ENCODE measurements at regions not wholly inside any gene's neighbourhood (a gene's known extent, or its start where the extent isn't known, plus 50 kb on each side); places are given as distances from the start of the nearest gene placed in this dataset.
A peak's percentile ranks its signal among the peaks of the same experiment; 100 is the strongest.

GRCh38 chr17:77282524-77283515, 142.1 kb downstream of the SEC14L1 start:
- no peaks in the 10 kb centered on the region; the same call in none of the 2 replicates for H3K36me3 ChIP-seq (ENCODE audit: control insufficient read depth, insufficient read depth, low read length)
- DNase-seq (ENCODE audit: extremely low read depth, insufficient read length): no peak
- no peak for TF ChIP-seq CTCF (IDR thresholded peaks at IDR 0.05; ENCODE audit: insufficient read depth, low read length, poor library complexity, severe bottlenecking)
- peak overlapping the region; percentile 84 for H3K4me3 ChIP-seq (replicated peaks; ENCODE audit: low read depth, low read length)
- H3K27me3 ChIP-seq (replicated peaks; ENCODE audit: control insufficient read depth, insufficient read depth, low read length): no peaks in the 10 kb centered on the region

GRCh38 chr17:77284023-77284617, 143.4 kb downstream of the SEC14L1 start:
- no peaks in the 10 kb centered on the region for H3K27me3 ChIP-seq (replicated peaks; ENCODE audit: control insufficient read depth, insufficient read depth, low read length)
- no peak for DNase-seq (ENCODE audit: extremely low read depth, insufficient read length)
- no peak for TF ChIP-seq CTCF (IDR thresholded peaks at IDR 0.05; ENCODE audit: insufficient read depth, low read length, poor library complexity, severe bottlenecking)
- H3K36me3 ChIP-seq (ENCODE audit: control insufficient read depth, insufficient read depth, low read length): no peaks in the 10 kb centered on the region; the same call in none of the 2 replicates
- no peak overlapping the region for H3K4me3 ChIP-seq (replicated peaks; ENCODE audit: low read depth, low read length)

- Histone ChIP-seq H3K4me3 (replicated peaks; ENCODE audit: low read depth, low read length) (no peak overlapping the region), H3K36me3 (ENCODE audit: control insufficient read depth, insufficient read depth, low read length) (no peaks in the 10 kb centered on the region; the same call in none of the 2 replicates), H3K27me3 (replicated peaks; ENCODE audit: control insufficient read depth, insufficient read depth, low read length) (no peaks in the 10 kb centered on the region)
- DNase-seq (ENCODE audit: extremely low read depth, insufficient read length): no peak
- TF ChIP-seq CTCF (IDR thresholded peaks at IDR 0.05; ENCODE audit: insufficient read depth, low read length, poor library complexity, severe bottlenecking): no peak
These were observed 145.0 kb downstream of the SEC14L1 start for GRCh38 chr17:77285594-77286390.

GRCh38 chr17:77286391-77286640, 145.5 kb downstream of the SEC14L1 start:
- H3K36me3 ChIP-seq (ENCODE audit: control insufficient read depth, insufficient read depth, low read length): no peaks in the 10 kb centered on the region; the same call in none of the 2 replicates
- H3K4me3 ChIP-seq (replicated peaks; ENCODE audit: low read depth, low read length): no peak overlapping the region
- no peak for DNase-seq (ENCODE audit: extremely low read depth, insufficient read length)
- no peaks in the 10 kb centered on the region for H3K27me3 ChIP-seq (replicated peaks; ENCODE audit: control insufficient read depth, insufficient read depth, low read length)
- TF ChIP-seq CTCF (IDR thresholded peaks at IDR 0.05; ENCODE audit: insufficient read depth, low read length, poor library complexity, severe bottlenecking): no peak

- H3K4me3 ChIP-seq (replicated peaks; ENCODE audit: low read depth, low read length): no peak overlapping the region
- H3K36me3 ChIP-seq (ENCODE audit: control insufficient read depth, insufficient read depth, low read length): no peaks in the 10 kb centered on the region; the same call in none of the 2 replicates
- H3K27me3 ChIP-seq (replicated peaks; ENCODE audit: control insufficient read depth, insufficient read depth, low read length): no peaks in the 10 kb centered on the region
- TF ChIP-seq CTCF (IDR thresholded peaks at IDR 0.05; ENCODE audit: insufficient read depth, low read length, poor library complexity, severe bottlenecking): no peak
- DNase-seq (ENCODE audit: extremely low read depth, insufficient read length): no peak
These were observed 146.1 kb downstream of the SEC14L1 start for GRCh38 chr17:77286641-77287431.

Data from GM06990 (cell line).